Stimulated activated CD8-positive, alpha-beta memory T cell treated with anti-CD3 and anti-CD28 coated beads, Interleukin-4, amount 100 ng/mL, for 1 hour (primary cell): ENCODE measurements at regions not wholly inside any gene's neighbourhood (a gene's known extent, or its start where the extent isn't known, plus 50 kb on each side); places are given as distances from the start of the nearest gene placed in this dataset.

Experiments used
- DNase-seq, 2 donors: peaks; one replicate each; pipeline ENCODE4 v3.0.0-alpha.2; 2020; ENCODE audit warnings: low read depth in 2 of 2, low spot score in 1 of 2

- DNase-seq: no peak
Measured at GRCh38 chr7:20932785-20933527, 146.3 kb upstream of the SP8 start.

GRCh38 chr7:20945451-20945850 is 158.8 kb upstream of the SP8 start:
- no peak for DNase-seq

GRCh38 chr7:20952916-20953315 is 166.2 kb upstream of the SP8 start:
- no peak for DNase-seq

GRCh38 chr7:20954711-20955619 is 168.3 kb upstream of the SP8 start:
- no peak for DNase-seq

- DNase-seq: no peak
Measured at GRCh38 chr7:20958572-20958971, 171.9 kb upstream of the SP8 start.

GRCh38 chr7:20959281-20959680 is 172.6 kb upstream of the SP8 start:
- DNase-seq: no peak

GRCh38 chr7:20963556-20964280 is 177.0 kb upstream of the SP8 start:
- DNase-seq: no peak

GRCh38 chr7:20964281-20964918 is 177.7 kb upstream of the SP8 start:
- no peak for DNase-seq

- no peak for DNase-seq
Measured at GRCh38 chr7:20971219-20971618, 184.5 kb upstream of the SP8 start.

GRCh38 chr7:20980232-20980631 is 193.5 kb upstream of the SP8 start:
- DNase-seq: no peak

- no peak for DNase-seq
Measured at GRCh38 chr7:20980668-20981264, 194.1 kb upstream of the SP8 start.

- DNase-seq: no peak
Measured at GRCh38 chr7:20988340-20988739, 201.7 kb upstream of the SP8 start.

GRCh38 chr7:20991544-20991943 is 204.9 kb upstream of the SP8 start:
- no peak for DNase-seq

- DNase-seq: no peak
Measured at GRCh38 chr7:20993693-20994092, 207.0 kb upstream of the SP8 start.

- no peak for DNase-seq
Measured at GRCh38 chr7:20998309-20998708, 211.6 kb upstream of the SP8 start.

- no peak for DNase-seq
Measured at GRCh38 chr7:21011153-21011552, 224.5 kb upstream of the SP8 start.

- DNase-seq: no peak
Measured at GRCh38 chr7:21013765-21014539, 227.3 kb upstream of the SP8 start.

GRCh38 chr7:21020667-21021066 is 234.0 kb upstream of the SP8 start:
- DNase-seq: no peak

- DNase-seq: no peak
Measured at GRCh38 chr7:21023841-21024484, 237.3 kb upstream of the SP8 start.

- DNase-seq: no peak
Measured at GRCh38 chr7:21024485-21024867, 237.8 kb upstream of the SP8 start.
